ENCODE measurements at regions not wholly inside any gene's neighbourhood (a gene's known extent, or its start where the extent isn't known, plus 50 kb on each side); places are given as distances from the start of the nearest gene placed in this dataset.

GRCh38 chr12:114579389-114579788 is 104.6 kb downstream of the TBX3 start:
- no peak for DNase-seq (ENCODE audit: low spot score in 2 of 2)
- H3K4me3 ChIP-seq (ENCODE audit: low read depth, poor library complexity, severe bottlenecking), result no peak overlapping the region
- 41 to 50% methylated on average over 1 of the region's 1 CpG for WGBS, 2 donors
- TF ChIP-seq POLR2A (IDR thresholded peaks at IDR 0.05), result no peak
- TF ChIP-seq, protein P1, sequence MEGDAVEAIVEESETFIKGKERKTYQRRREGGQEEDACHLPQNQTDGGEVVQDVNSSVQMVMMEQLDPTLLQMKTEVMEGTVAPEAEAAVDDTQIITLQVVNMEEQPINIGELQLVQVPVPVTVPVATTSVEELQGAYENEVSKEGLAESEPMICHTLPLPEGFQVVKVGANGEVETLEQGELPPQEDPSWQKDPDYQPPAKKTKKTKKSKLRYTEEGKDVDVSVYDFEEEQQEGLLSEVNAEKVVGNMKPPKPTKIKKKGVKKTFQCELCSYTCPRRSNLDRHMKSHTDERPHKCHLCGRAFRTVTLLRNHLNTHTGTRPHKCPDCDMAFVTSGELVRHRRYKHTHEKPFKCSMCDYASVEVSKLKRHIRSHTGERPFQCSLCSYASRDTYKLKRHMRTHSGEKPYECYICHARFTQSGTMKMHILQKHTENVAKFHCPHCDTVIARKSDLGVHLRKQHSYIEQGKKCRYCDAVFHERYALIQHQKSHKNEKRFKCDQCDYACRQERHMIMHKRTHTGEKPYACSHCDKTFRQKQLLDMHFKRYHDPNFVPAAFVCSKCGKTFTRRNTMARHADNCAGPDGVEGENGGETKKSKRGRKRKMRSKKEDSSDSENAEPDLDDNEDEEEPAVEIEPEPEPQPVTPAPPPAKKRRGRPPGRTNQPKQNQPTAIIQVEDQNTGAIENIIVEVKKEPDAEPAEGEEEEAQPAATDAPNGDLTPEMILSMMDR (IDR thresholded peaks at IDR 0.05), result no peak
- intact Hi-C loops (cut with DNase I; ENCODE audit: low total_unique reads), result no loop called here

DNA sequence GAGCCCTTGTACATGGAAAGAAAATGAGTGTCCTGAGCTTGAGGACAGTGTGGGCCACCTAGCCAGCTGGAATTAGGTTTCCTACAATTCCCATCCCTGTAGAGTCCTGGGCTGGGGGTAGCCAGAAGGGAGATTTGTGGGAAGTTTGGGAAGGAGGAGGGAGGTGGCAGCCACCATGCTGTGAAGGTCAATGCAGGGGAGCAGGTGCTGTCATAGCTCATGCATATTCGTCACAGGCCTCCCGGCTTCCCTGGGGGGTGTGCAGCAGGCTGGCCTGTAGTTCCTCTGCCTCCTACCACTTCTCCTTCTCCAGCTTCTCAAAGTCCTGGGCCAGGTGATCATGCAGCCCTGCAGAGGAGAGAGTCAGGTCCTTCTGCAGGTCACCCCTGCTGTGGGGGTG is 121.3 kb downstream of the TBX3 start:
- H3K4me3 ChIP-seq (ENCODE audit: low read depth, poor library complexity, severe bottlenecking), result no peak overlapping the region
- TF ChIP-seq POLR2A (IDR thresholded peaks at IDR 0.05), result no peak
- TF ChIP-seq, protein P1 (IDR thresholded peaks at IDR 0.05), result no peak
- WGBS, 2 donors, result 50 to 69% methylated on average over 2 of the region's 2 CpGs
- intact Hi-C loops (cut with DNase I; ENCODE audit: low total_unique reads), result no loop called here
- DNase-seq (ENCODE audit: low spot score in 2 of 2), result no peak

DNA sequence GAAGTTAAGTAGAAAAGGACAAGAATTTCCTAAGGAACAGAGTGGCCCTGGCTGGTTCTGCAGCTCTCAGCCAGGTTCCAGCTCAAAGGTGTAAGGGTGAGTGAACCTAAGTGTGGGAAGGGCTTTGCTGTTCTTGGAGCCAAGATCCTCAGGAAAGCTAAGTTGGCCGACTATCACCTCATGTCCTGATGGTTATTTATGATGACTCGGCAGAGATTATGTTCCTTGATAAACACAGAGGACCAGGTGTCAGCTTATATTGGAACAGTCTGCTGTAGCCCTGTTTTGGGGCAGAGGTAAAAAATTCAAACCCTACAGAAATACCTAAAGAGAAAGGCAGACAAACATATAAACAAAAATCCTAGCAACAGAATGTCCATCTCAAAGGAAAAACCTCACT is 128.5 kb downstream of the TBX3 start:
- 40 to 48% methylated on average over 2 of the region's 2 CpGs for WGBS, 2 donors

DNA sequence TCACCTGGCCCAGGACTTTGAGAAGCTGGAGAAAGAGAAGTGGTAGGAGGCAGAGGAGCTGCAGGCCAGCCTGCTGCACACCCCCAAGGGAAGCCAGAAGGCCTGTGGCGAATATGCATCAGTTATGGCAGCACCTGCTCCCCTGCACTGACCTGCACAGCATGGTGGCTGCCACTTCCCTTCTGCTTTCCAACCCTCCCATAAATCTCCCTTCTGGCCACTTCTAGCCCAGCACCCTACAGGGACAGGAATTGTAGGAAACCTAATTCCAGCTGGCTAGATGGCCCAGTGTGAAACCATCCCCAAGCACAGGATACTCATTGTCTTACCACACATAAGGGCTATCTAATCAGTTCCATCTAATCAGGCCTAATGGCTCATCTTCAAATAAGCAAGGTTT is 136.3 kb downstream of the TBX3 start:
- H3K4me3 ChIP-seq (ENCODE audit: low read depth, poor library complexity, severe bottlenecking), result no peak overlapping the region
- intact Hi-C loops (cut with DNase I; ENCODE audit: low total_unique reads), result no loop called here
- DNase-seq (ENCODE audit: low spot score in 2 of 2), result no peak
- TF ChIP-seq, protein P1 (IDR thresholded peaks at IDR 0.05), result no peak
- no peak for TF ChIP-seq POLR2A (IDR thresholded peaks at IDR 0.05)
- WGBS, 2 donors, result 67 to 90% methylated on average over 1 of the region's 1 CpG

More for the DNA sequence above, 128.5 kb downstream of the TBX3 start:
- DNase-seq (ENCODE audit: low spot score in 2 of 2), result no peak
- intact Hi-C loops (cut with DNase I; ENCODE audit: low total_unique reads), result no loop called here
- H3K4me3 ChIP-seq (ENCODE audit: low read depth, poor library complexity, severe bottlenecking), result no peak overlapping the region
- no peak for TF ChIP-seq POLR2A (IDR thresholded peaks at IDR 0.05)
- TF ChIP-seq, protein P1 (IDR thresholded peaks at IDR 0.05), result no peak

DNA sequence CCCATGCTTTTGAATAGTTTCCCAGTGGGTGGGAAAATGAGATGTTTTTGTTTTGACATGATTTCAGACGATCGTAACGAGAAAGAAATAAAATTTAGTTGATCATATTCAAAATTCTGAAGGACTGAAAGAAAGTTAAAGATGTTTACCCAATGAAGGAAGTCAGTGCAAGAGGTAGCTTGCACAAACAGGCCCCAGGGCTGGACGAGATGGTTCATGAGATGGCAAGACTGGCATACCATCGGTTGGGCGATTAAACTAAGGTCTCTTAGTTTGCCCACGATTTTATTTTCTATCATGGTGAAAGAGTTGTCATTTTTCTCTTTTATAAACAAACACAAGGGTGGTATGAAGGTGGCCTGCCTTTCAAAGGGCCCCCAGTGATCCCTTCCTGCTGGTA is 124.5 kb upstream of the TBX5 start:
- no peak for DNase-seq (ENCODE audit: low spot score in 2 of 2)
- intact Hi-C loops (cut with DNase I; ENCODE audit: low total_unique reads), result no loop called here
- no peak overlapping the region for H3K4me3 ChIP-seq (ENCODE audit: low read depth, poor library complexity, severe bottlenecking)
- 37 to 39% methylated on average over 7 of the region's 7 CpGs for WGBS, 2 donors
- TF ChIP-seq, protein P1 (IDR thresholded peaks at IDR 0.05), result no peak
- TF ChIP-seq POLR2A (IDR thresholded peaks at IDR 0.05), result no peak

GRCh38 chr12:114529966-114530365 is 124.0 kb upstream of the TBX5 start:
- no peak for TF ChIP-seq POLR2A (IDR thresholded peaks at IDR 0.05)
- TF ChIP-seq, protein P1 (IDR thresholded peaks at IDR 0.05), result no peak
- intact Hi-C loops (cut with DNase I; ENCODE audit: low total_unique reads), result no loop called here
- no peak overlapping the region for H3K4me3 ChIP-seq (ENCODE audit: low read depth, poor library complexity, severe bottlenecking)
- WGBS, 2 donors, result 25 to 29% methylated on average over 2 of the region's 2 CpGs
- no peak for DNase-seq (ENCODE audit: low spot score in 2 of 2)

Measured in lower leg skin (tissue), 4 donors.